ENCODE measurements at regions not wholly inside any gene's neighbourhood (a gene's known extent, or its start where the extent isn't known, plus 50 kb on each side); places are given as distances from the start of the nearest gene placed in this dataset.
"Not testable (repeated sequence)": the region's sequence is repeated elsewhere in the genome, so short reads cannot be mapped to it uniquely, and the experiment has no call there.

DNA sequence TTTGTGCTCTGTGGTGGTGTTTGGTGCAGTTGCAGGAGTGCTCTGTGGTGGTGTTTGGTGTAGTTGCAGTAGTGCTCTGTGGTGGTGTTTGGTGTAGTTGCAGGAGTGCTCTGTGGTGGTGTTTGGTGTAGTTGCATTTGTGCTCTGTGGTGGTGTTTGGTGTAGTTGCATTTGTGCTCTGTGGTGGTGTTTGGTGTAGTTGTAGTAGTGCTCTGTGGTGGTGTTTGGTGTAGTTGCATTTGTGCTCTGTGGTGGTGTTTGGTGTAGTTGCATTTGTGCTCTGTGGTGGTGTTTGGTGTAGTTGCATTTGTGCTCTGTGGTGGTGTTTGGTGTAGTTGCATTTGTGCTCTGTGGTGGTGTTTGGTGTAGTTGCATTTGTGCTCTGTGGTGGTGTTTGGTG lies 705.7 kb upstream of the FRG1 start:
- TF ChIP-seq, protein P1, sequence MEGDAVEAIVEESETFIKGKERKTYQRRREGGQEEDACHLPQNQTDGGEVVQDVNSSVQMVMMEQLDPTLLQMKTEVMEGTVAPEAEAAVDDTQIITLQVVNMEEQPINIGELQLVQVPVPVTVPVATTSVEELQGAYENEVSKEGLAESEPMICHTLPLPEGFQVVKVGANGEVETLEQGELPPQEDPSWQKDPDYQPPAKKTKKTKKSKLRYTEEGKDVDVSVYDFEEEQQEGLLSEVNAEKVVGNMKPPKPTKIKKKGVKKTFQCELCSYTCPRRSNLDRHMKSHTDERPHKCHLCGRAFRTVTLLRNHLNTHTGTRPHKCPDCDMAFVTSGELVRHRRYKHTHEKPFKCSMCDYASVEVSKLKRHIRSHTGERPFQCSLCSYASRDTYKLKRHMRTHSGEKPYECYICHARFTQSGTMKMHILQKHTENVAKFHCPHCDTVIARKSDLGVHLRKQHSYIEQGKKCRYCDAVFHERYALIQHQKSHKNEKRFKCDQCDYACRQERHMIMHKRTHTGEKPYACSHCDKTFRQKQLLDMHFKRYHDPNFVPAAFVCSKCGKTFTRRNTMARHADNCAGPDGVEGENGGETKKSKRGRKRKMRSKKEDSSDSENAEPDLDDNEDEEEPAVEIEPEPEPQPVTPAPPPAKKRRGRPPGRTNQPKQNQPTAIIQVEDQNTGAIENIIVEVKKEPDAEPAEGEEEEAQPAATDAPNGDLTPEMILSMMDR (IDR thresholded peaks at IDR 0.05 in 8 of 11, conservative IDR thresholded peaks at IDR 0.05 in 3 of 11), result not testable (repeated sequence)
- TF ChIP-seq POLR2AphosphoS5 (IDR thresholded peaks at IDR 0.05), result not testable (repeated sequence)

Measured in spleen (tissue), 7 donors.